Esophagus squamous epithelium (tissue), 4 donors: ENCODE measurements at regions not wholly inside any gene's neighbourhood (a gene's known extent, or its start where the extent isn't known, plus 50 kb on each side); places are given as distances from the start of the nearest gene placed in this dataset.

Experiments used
- CTCF ChIP-seq, 6 experiments: fragments of 450-650 bp in 4 of 6; fragments of 200-600 bp in 2 of 6; sonication (generic) in 2 of 6; IDR thresholded peaks; one replicate each; pipeline ENCODE4 v1.5.1; 2016 to 2019; ENCODE audit warnings: antibody characterized with exemption in 6 of 6, mild to moderate bottlenecking in 4 of 6, moderate library complexity in 4 of 6
- POLR2A ChIP-seq, 4 donors: fragments of 450-650 bp; IDR thresholded peaks; one replicate each; pipeline ENCODE4 v1.6.1; 2017; ENCODE audit warnings: antibody characterized with exemption in 4 of 4, mild to moderate bottlenecking in 4 of 4, moderate library complexity in 3 of 4

GRCh38 chr6:93163146-93163545, 256.2 kb downstream of the EPHA7 start:
- no peak for TF ChIP-seq POLR2A (IDR thresholded peaks at IDR 0.05)
- no peak for TF ChIP-seq CTCF (IDR thresholded peaks at IDR 0.05)
